ENCODE measurements at regions not wholly inside any gene's neighbourhood (a gene's known extent, or its start where the extent isn't known, plus 50 kb on each side); places are given as distances from the start of the nearest gene placed in this dataset.

DNA sequence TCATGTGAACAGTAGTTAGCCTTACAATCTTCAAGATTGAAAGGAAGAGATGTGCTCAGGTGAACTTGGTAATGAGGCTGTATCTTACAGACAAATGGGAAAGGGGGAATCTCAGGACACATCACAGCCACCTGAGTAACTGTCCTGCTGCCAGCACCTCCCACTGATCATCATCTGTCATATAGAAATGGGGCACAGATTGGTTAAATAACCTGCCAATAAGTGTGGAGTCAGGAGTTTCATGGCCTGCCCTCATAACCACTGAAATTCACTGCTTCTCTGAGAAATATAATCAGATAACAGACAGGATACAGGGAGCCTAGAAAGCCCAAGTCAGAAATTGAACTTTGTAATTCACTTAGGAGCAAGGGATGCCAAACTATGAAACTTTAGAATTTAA, 64.9 kb upstream of the TAS2R16 start:
- no peak for TF ChIP-seq ZFX (IDR thresholded peaks at IDR 0.05; ENCODE audit: borderline replicate concordance)
- TF ChIP-seq, protein P1, sequence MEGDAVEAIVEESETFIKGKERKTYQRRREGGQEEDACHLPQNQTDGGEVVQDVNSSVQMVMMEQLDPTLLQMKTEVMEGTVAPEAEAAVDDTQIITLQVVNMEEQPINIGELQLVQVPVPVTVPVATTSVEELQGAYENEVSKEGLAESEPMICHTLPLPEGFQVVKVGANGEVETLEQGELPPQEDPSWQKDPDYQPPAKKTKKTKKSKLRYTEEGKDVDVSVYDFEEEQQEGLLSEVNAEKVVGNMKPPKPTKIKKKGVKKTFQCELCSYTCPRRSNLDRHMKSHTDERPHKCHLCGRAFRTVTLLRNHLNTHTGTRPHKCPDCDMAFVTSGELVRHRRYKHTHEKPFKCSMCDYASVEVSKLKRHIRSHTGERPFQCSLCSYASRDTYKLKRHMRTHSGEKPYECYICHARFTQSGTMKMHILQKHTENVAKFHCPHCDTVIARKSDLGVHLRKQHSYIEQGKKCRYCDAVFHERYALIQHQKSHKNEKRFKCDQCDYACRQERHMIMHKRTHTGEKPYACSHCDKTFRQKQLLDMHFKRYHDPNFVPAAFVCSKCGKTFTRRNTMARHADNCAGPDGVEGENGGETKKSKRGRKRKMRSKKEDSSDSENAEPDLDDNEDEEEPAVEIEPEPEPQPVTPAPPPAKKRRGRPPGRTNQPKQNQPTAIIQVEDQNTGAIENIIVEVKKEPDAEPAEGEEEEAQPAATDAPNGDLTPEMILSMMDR (IDR thresholded peaks at IDR 0.05): no peak
- H3K27ac ChIP-seq: no peak overlapping the region

DNA sequence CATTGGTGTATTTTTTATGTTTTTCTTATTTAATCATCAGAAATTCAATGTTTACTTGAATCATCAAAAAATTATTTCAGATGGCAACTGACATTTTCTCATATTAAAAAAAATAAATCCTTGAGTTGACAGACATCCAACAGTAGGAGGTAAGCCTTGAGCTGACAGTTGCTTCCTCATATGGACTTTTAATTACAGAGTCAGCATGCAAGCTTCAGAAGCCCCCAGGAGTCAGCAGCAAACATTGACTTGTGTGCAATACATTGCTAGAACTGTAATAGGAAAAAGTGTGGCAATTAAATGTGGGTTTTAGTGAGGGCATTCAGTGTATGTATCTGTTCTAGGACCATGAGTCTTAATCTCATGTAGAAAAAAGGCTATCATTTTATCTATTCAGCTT, 62.4 kb upstream of the TAS2R16 start:
- TF ChIP-seq, protein P1 (IDR thresholded peaks at IDR 0.05): no peak
- no peak for TF ChIP-seq ZFX (IDR thresholded peaks at IDR 0.05; ENCODE audit: borderline replicate concordance)
- no peak overlapping the region for H3K27ac ChIP-seq

DNA sequence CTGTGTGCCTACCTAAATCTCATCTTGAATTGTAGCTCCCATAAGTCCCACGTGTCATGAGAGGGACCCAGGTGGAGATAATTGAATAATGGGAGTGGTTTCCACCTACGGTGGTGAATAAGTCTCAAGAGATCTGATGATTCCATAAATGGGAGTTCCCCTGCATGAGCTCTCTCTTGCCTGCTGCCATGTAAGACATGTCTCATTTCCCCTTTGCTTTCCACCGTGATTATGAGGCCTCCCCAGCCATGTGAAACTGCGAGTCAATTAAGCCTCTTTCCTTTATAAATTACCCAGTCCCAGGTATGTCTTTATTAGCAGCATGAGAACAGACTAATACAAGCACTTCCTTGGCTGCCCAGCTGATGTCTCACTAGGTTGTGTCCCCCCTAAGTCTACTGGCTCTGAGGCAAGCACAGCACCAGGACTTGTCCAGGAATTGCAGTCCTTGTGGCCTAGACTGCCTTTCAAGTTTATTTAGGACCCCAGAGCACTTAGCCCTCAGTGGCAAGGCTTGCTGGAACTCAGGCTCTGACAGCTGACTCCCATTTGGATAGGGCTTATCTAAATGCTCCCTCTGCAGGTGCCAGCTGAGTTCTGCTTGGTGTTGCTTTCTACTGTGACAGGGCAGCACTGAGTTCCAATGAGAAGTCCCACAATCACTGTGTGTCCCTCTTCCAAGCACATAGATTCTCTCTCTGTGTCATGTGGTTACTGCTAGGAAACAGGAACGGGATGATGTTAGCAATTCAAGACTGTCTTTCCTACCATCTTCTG, 59.0 kb upstream of the TAS2R16 start:
- TF ChIP-seq ZFX (IDR thresholded peaks at IDR 0.05; ENCODE audit: borderline replicate concordance): no peak
- TF ChIP-seq, protein P1 (IDR thresholded peaks at IDR 0.05): peak; percentile 48
- H3K27ac ChIP-seq: no peak overlapping the region

DNA sequence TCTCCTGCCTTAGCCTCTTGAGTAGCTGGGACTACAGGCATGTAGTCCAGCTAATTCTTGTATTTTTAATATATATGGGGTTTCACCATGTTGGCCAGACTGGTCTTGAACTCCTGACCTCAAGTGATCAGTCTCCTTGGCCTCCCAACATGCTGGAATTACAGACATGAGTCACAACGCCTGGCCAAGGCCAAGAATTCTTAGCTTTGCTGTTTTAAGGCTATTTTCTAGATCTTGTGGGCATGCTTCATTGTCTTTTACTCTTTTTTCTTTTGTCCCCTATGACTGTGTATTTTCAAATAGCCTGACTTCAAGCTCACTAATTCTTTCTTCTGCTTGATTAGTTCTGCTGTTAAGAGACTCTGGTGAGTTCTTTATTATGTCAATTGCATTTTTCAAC, 56.4 kb upstream of the TAS2R16 start:
- TF ChIP-seq ZFX (IDR thresholded peaks at IDR 0.05; ENCODE audit: borderline replicate concordance): no peak
- TF ChIP-seq, protein P1 (IDR thresholded peaks at IDR 0.05): no peak

DNA sequence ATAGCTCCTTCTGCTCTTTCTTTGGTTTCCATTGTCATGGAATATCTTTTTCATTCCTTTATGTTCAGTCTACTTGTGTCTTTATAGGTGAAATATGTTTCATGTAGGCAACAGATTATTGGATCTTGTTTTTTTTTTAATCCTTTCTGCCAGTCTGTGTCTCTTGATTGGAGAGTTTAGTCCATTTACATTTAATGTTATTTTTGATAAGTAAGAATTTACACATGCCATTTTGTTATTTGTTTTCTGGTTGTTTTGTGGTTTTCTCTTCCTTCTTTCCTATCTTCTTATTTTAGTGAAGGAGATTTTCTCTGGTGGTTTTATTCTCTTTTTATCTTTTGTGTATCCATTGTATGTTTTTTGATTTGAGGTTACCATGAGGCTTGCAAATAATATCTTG, 52.5 kb upstream of the TAS2R16 start:
- H3K27ac ChIP-seq: no peak overlapping the region
- TF ChIP-seq, protein P1 (IDR thresholded peaks at IDR 0.05): no peak
- TF ChIP-seq ZFX (IDR thresholded peaks at IDR 0.05; ENCODE audit: borderline replicate concordance): no peak

More for the DNA sequence above, 56.4 kb upstream of the TAS2R16 start:
- no peak overlapping the region for H3K27ac ChIP-seq

Data from 22Rv1 (cell line).